SJCRH30 (cell line): ENCODE measurements at regions not wholly inside any gene's neighbourhood (a gene's known extent, or its start where the extent isn't known, plus 50 kb on each side); places are given as distances from the start of the nearest gene placed in this dataset.
A peak's percentile ranks its signal among the peaks of the same experiment; 100 is the strongest.

Experiments
- DNase-seq, 2 experiments: peaks; one replicate each; pipeline ENCODE4 v3.0.0-alpha.2; 2015 to 2020
- H3K27ac ChIP-seq: fragments of 250-450 bp; sonication (Bioruptor Pico); 2 replicates; pipeline ENCODE4 v1.5.1; 2020; ENCODE audit warnings: mild to moderate bottlenecking, moderate library complexity
- H3K27me3 ChIP-seq: fragments of 250-450 bp; sonication (Bioruptor Pico); 2 replicates; pipeline ENCODE4 v1.5.1; 2020; ENCODE audit warnings: mild to moderate bottlenecking, moderate library complexity
- H3K36me3 ChIP-seq: fragments of 250-450 bp; sonication (Bioruptor Pico); 2 replicates; pipeline ENCODE4 v1.5.1; 2020; ENCODE audit warnings: mild to moderate bottlenecking, moderate library complexity
- H3K4me1 ChIP-seq: fragments of 250-450 bp; sonication (Bioruptor Pico); 2 replicates; pipeline ENCODE4 v1.5.1; 2020; ENCODE audit warnings: mild to moderate bottlenecking, moderate library complexity
- H3K4me3 ChIP-seq: fragments of 250-450 bp; sonication (Bioruptor Pico); 2 replicates; pipeline ENCODE4 v1.5.1; 2020; ENCODE audit warnings: mild to moderate bottlenecking, moderate library complexity
- H3K9me3 ChIP-seq: fragments of 250-450 bp; sonication (Bioruptor Pico); replicated peaks from 2 replicates; pipeline ENCODE4 v1.5.1; 2020; ENCODE audit warnings: mild to moderate bottlenecking, moderate library complexity

GRCh38 chr13:104584481-104584880 is 1518.3 kb upstream of the SLC10A2 start:
- no peaks in the 10 kb centered on the region for H3K36me3 ChIP-seq
- no peak for DNase-seq
- no peak overlapping the region for H3K4me3 ChIP-seq
- no peak overlapping the region for H3K27ac ChIP-seq
- no peaks in the 10 kb centered on the region for H3K27me3 ChIP-seq
- no peaks in the 10 kb centered on the region for H3K9me3 ChIP-seq
- H3K4me1 ChIP-seq = 0 out of 2 replicates have a peak, but pooled peaks cover 5% of the 10 kb centered on the region

- Histone ChIP-seq H3K27ac (no peak overlapping the region), H3K27me3 (no peaks in the 10 kb centered on the region), H3K36me3 (no peaks in the 10 kb centered on the region), H3K4me1 (0 out of 2 replicates have a peak, but pooled peaks cover 5% of the 10 kb centered on the region), H3K9me3 (no peaks in the 10 kb centered on the region), H3K4me3 (no peak overlapping the region)
- no peak for DNase-seq
Measured at GRCh38 chr13:104580931-104581330, 1514.7 kb upstream of the SLC10A2 start.

GRCh38 chr13:104577071-104577815 is 1511.0 kb upstream of the SLC10A2 start:
- Histone ChIP-seq H3K4me1 (no peaks in the 10 kb centered on the region), H3K27me3 (no peaks in the 10 kb centered on the region), H3K27ac (no peak overlapping the region), H3K36me3 (no peaks in the 10 kb centered on the region), H3K9me3 (no peaks in the 10 kb centered on the region), H3K4me3 (no peak overlapping the region)
- DNase-seq = no peak

GRCh38 chr13:104571893-104572229 is 1505.6 kb upstream of the SLC10A2 start:
- Histone ChIP-seq H3K9me3 (no peaks in the 10 kb centered on the region), H3K4me3 (no peak overlapping the region; the same call in 1 of the 2 replicates), H3K36me3 (no peaks in the 10 kb centered on the region), H3K4me1 (0 out of 2 replicates have a peak, but pooled peaks cover 3% of the 10 kb centered on the region), H3K27ac (no peak overlapping the region), H3K27me3 (no peaks in the 10 kb centered on the region)
- DNase-seq = peak in 1 of 2 experiments; percentile 9

GRCh38 chr13:104571161-104571892 is 1505.1 kb upstream of the SLC10A2 start:
- Histone ChIP-seq H3K9me3 (no peaks in the 10 kb centered on the region), H3K27ac (peak overlapping the region; percentile 17; the same call in 1 of the 2 replicates), H3K36me3 (no peaks in the 10 kb centered on the region), H3K27me3 (no peaks in the 10 kb centered on the region), H3K4me3 (peak overlapping the region; percentile 35), H3K4me1 (0 out of 2 replicates have a peak, but pooled peaks cover 3% of the 10 kb centered on the region)
- peak; percentile 75 to 84 for DNase-seq

- no peak overlapping the region for H3K27ac ChIP-seq
- no peaks in the 10 kb centered on the region for H3K9me3 ChIP-seq
- H3K4me3 ChIP-seq = no peak overlapping the region
- 0 out of 2 replicates have a peak, but pooled peaks cover 3% of the 10 kb centered on the region for H3K4me1 ChIP-seq
- no peak for DNase-seq
- H3K36me3 ChIP-seq = no peaks in the 10 kb centered on the region
- H3K27me3 ChIP-seq = no peaks in the 10 kb centered on the region
Measured at GRCh38 chr13:104567114-104567513, 1500.9 kb upstream of the SLC10A2 start.

- no peak for DNase-seq
- H3K36me3 ChIP-seq = no peaks in the 10 kb centered on the region
- H3K4me3 ChIP-seq = no peak overlapping the region
- H3K4me1 ChIP-seq = no peaks in the 10 kb centered on the region
- no peak overlapping the region for H3K27ac ChIP-seq
- H3K27me3 ChIP-seq = no peaks in the 10 kb centered on the region
- H3K9me3 ChIP-seq = no peaks in the 10 kb centered on the region
Measured at GRCh38 chr13:104565888-104566287, 1499.7 kb upstream of the SLC10A2 start.

GRCh38 chr13:104553896-104554295 is 1487.7 kb upstream of the SLC10A2 start:
- Histone ChIP-seq H3K27ac (no peak overlapping the region), H3K36me3 (no peaks in the 10 kb centered on the region), H3K9me3 (no peaks in the 10 kb centered on the region; the same call in 1 of the 2 replicates), H3K27me3 (no peaks in the 10 kb centered on the region), H3K4me3 (no peak overlapping the region), H3K4me1 (peaks cover 7% of the 10 kb centered on the region; the same call in 1 of the 2 replicates)
- DNase-seq = no peak

- DNase-seq = peak in 1 of 2 experiments; percentile 9
- no peak overlapping the region for H3K4me3 ChIP-seq
- H3K27ac ChIP-seq = no peak overlapping the region
- H3K4me1 ChIP-seq = peaks cover 7% of the 10 kb centered on the region; the same call in 1 of the 2 replicates
- H3K9me3 ChIP-seq = no peaks in the 10 kb centered on the region; the same call in 1 of the 2 replicates
- H3K27me3 ChIP-seq = no peaks in the 10 kb centered on the region
- H3K36me3 ChIP-seq = no peaks in the 10 kb centered on the region
Measured at GRCh38 chr13:104553186-104553585, 1487.0 kb upstream of the SLC10A2 start.

GRCh38 chr13:104534847-104535246 is 1468.6 kb upstream of the SLC10A2 start:
- H3K9me3 ChIP-seq = no peaks in the 10 kb centered on the region
- peaks cover 12% of the 10 kb centered on the region; the same call in 1 of the 2 replicates for H3K4me1 ChIP-seq
- no peaks in the 10 kb centered on the region for H3K27me3 ChIP-seq
- no peak overlapping the region for H3K27ac ChIP-seq
- DNase-seq = no peak
- no peak overlapping the region for H3K4me3 ChIP-seq
- no peaks in the 10 kb centered on the region for H3K36me3 ChIP-seq

- no peaks in the 10 kb centered on the region for H3K27me3 ChIP-seq
- peaks cover 12% of the 10 kb centered on the region; the same call in 1 of the 2 replicates for H3K4me1 ChIP-seq
- no peaks in the 10 kb centered on the region for H3K9me3 ChIP-seq
- no peak for DNase-seq
- no peak overlapping the region for H3K4me3 ChIP-seq
- no peak overlapping the region for H3K27ac ChIP-seq
- no peaks in the 10 kb centered on the region for H3K36me3 ChIP-seq
Measured at GRCh38 chr13:104532132-104532531, 1465.9 kb upstream of the SLC10A2 start.

GRCh38 chr13:104530741-104531140 is 1464.5 kb upstream of the SLC10A2 start:
- no peak overlapping the region for H3K4me3 ChIP-seq
- peaks cover 12% of the 10 kb centered on the region; the same call in 1 of the 2 replicates for H3K4me1 ChIP-seq
- H3K27ac ChIP-seq = no peak overlapping the region
- no peaks in the 10 kb centered on the region for H3K9me3 ChIP-seq
- no peaks in the 10 kb centered on the region for H3K27me3 ChIP-seq
- DNase-seq = peak in 1 of 2 experiments; percentile 6
- no peaks in the 10 kb centered on the region for H3K36me3 ChIP-seq

GRCh38 chr13:104526561-104526960 is 1460.3 kb upstream of the SLC10A2 start:
- Histone ChIP-seq H3K4me1 (peaks cover 12% of the 10 kb centered on the region; the same call in 1 of the 2 replicates), H3K36me3 (no peaks in the 10 kb centered on the region), H3K27me3 (no peaks in the 10 kb centered on the region), H3K4me3 (no peak overlapping the region), H3K9me3 (no peaks in the 10 kb centered on the region), H3K27ac (no peak overlapping the region)
- no peak for DNase-seq

- Histone ChIP-seq H3K27ac (no peak overlapping the region), H3K36me3 (no peaks in the 10 kb centered on the region), H3K4me1 (peaks cover 1% of the 10 kb centered on the region; the same call in 1 of the 2 replicates), H3K9me3 (no peaks in the 10 kb centered on the region), H3K4me3 (no peak overlapping the region), H3K27me3 (no peaks in the 10 kb centered on the region)
- no peak for DNase-seq
Measured at GRCh38 chr13:104525467-104525866, 1459.2 kb upstream of the SLC10A2 start.
